ENCODE measurements at regions not wholly inside any gene's neighbourhood (a gene's known extent, or its start where the extent isn't known, plus 50 kb on each side); places are given as distances from the start of the nearest gene placed in this dataset.

GRCh38 chr13:44165889-44166496, 207.6 kb upstream of the SERP2 start:
- in situ Hi-C loops (cut with MboI; ENCODE audit: low sequenced_read_pairs): no loop called here

- in situ Hi-C loops (cut with MboI; ENCODE audit: low sequenced_read_pairs): no loop called here
Observed at GRCh38 chr13:44169018-44169911, 204.4 kb upstream of the SERP2 start.

GRCh38 chr13:44170731-44171130, 202.9 kb upstream of the SERP2 start:
- in situ Hi-C loops (cut with MboI; ENCODE audit: low sequenced_read_pairs): no loop called here

- in situ Hi-C loops (cut with MboI; ENCODE audit: low sequenced_read_pairs): no loop called here
Observed at GRCh38 chr13:44171156-44171555, 202.5 kb upstream of the SERP2 start.

- in situ Hi-C loops (cut with MboI; ENCODE audit: low sequenced_read_pairs): no loop called here
Observed at GRCh38 chr13:44171861-44172260, 201.8 kb upstream of the SERP2 start.

- in situ Hi-C loops (cut with MboI; ENCODE audit: low sequenced_read_pairs): no loop called here
Observed at GRCh38 chr13:44172281-44172810, 201.3 kb upstream of the SERP2 start.

GRCh38 chr13:44174769-44175425, 198.7 kb upstream of the SERP2 start:
- in situ Hi-C loops (cut with MboI; ENCODE audit: low sequenced_read_pairs): no loop called here

GRCh38 chr13:44176173-44176572, 197.5 kb upstream of the SERP2 start:
- in situ Hi-C loops (cut with MboI; ENCODE audit: low sequenced_read_pairs): no loop called here

GRCh38 chr13:44180876-44181536, 192.6 kb upstream of the SERP2 start:
- in situ Hi-C loops (cut with MboI; ENCODE audit: low sequenced_read_pairs): no loop called here

GRCh38 chr13:44181931-44182330, 191.7 kb upstream of the SERP2 start:
- in situ Hi-C loops (cut with MboI; ENCODE audit: low sequenced_read_pairs): no loop called here

- in situ Hi-C loops (cut with MboI; ENCODE audit: low sequenced_read_pairs): no loop called here
Observed at GRCh38 chr13:44184740-44185139, 188.9 kb upstream of the SERP2 start.

- in situ Hi-C loops (cut with MboI; ENCODE audit: low sequenced_read_pairs): no loop called here
Observed at GRCh38 chr13:44188257-44188656, 185.4 kb upstream of the SERP2 start.

- in situ Hi-C loops (cut with MboI; ENCODE audit: low sequenced_read_pairs): no loop called here
Observed at GRCh38 chr13:44189085-44189484, 184.5 kb upstream of the SERP2 start.

- in situ Hi-C loops (cut with MboI; ENCODE audit: low sequenced_read_pairs): no loop called here
Observed at GRCh38 chr13:44191103-44191502, 182.5 kb upstream of the SERP2 start.

- in situ Hi-C loops (cut with MboI; ENCODE audit: low sequenced_read_pairs): no loop called here
Observed at GRCh38 chr13:44191504-44192171, 182.0 kb upstream of the SERP2 start.

- in situ Hi-C loops (cut with MboI; ENCODE audit: low sequenced_read_pairs): no loop called here
Observed at GRCh38 chr13:44193731-44194130, 179.9 kb upstream of the SERP2 start.

GRCh38 chr13:44195245-44195644, 178.4 kb upstream of the SERP2 start:
- in situ Hi-C loops (cut with MboI; ENCODE audit: low sequenced_read_pairs): no loop called here

- in situ Hi-C loops (cut with MboI; ENCODE audit: low sequenced_read_pairs): no loop called here
Observed at GRCh38 chr13:44196196-44196751, 177.3 kb upstream of the SERP2 start.

GRCh38 chr13:44197791-44198770, 175.5 kb upstream of the SERP2 start:
- in situ Hi-C loops (cut with MboI; ENCODE audit: low sequenced_read_pairs): no loop called here
